Transverse colon (tissue), 4 donors: ENCODE measurements at regions not wholly inside any gene's neighbourhood (a gene's known extent, or its start where the extent isn't known, plus 50 kb on each side); places are given as distances from the start of the nearest gene placed in this dataset.

ENCODE experiments used
- DNase-seq: peaks from one replicate; pipeline ENCODE4 v3.0.0-alpha.2; 2019
- H3K27ac ChIP-seq, 4 donors: fragments of 200-600 bp; sonication (generic); 2 replicates each; pipeline ENCODE4 v1.5.1; 2016 to 2018; ENCODE audit warnings: inconsistent platforms in 4 of 4
- H3K27me3 ChIP-seq: fragments of 200-600 bp; sonication (generic); 2 replicates; pipeline ENCODE4 v1.5.1; 2017; ENCODE audit warnings: inconsistent platforms
- H3K36me3 ChIP-seq, 4 donors: fragments of 200-600 bp; sonication (generic); 2 replicates each; pipeline ENCODE4 v1.5.1; 2017 to 2019; ENCODE audit warnings: inconsistent platforms in 4 of 4
- H3K4me1 ChIP-seq, 4 donors: fragments of 200-600 bp; sonication (generic); 2 replicates each; pipeline ENCODE4 v1.5.1; 2017 to 2020; ENCODE audit warnings: inconsistent platforms in 4 of 4
- H3K4me3 ChIP-seq, 4 donors: fragments of 200-600 bp; sonication (generic); 1 replicate in 1 of 4; 2 replicates in 3 of 4; pipeline versions ENCODE4 v1.5.1 to v1.6.1; 2017 to 2019; ENCODE audit warnings: inconsistent platforms in 4 of 4
- H3K9me3 ChIP-seq, 2 donors: fragments of 200-600 bp; sonication (generic); 2 replicates each; pipeline ENCODE4 v1.5.1; 2017 to 2019; ENCODE audit warnings: inconsistent platforms in 2 of 2
- EP300 ChIP-seq: sonication (generic); formaldehyde crosslinking; IDR thresholded peaks from one replicate; pipeline ENCODE4 v1.6.1; 2017; ENCODE audit warnings: antibody characterized with exemption, low read depth
- POLR2A ChIP-seq: fragments of 450-650 bp; IDR thresholded peaks from one replicate; pipeline ENCODE4 v1.6.1; 2016; ENCODE audit warnings: antibody characterized with exemption, mild to moderate bottlenecking, moderate library complexity
- POLR2AphosphoS5 ChIP-seq, 3 donors: sonication (generic); formaldehyde crosslinking; IDR thresholded peaks; one replicate each; pipeline ENCODE4 v1.6.1; 2016; ENCODE audit warnings: antibody characterized with exemption in 3 of 3
- WGBS, 2 donors: methylation state at CpG; one replicate each; pipeline ENCODE4 v1.1.5; 2018; ENCODE audit warnings: low coverage in 1 of 2; 5-methylcytosine and 5-hydroxymethylcytosine counted together
- in situ Hi-C, 4 donors: fragments of 200-750 bp; cut with MboI; loops; one replicate each; pipeline versions ENCODE4 v1.15.0 to v1.15.1; 2017; ENCODE audit warnings: low sequenced_read_pairs in 3 of 4, low pct_ligation_motif_present in 1 of 4, low pct_unique_long_range_greater_than_20kb in 1 of 4
- intact Hi-C: fragments of 100-400 bp; cut with DNase I; formaldehyde crosslinking; loops from one replicate; pipeline ENCODE4 v1.15.1; 2023; ENCODE audit warnings: low total_unique reads
- TF ChIP-seq, protein P1 (sequence below), 5 experiments: fragments of 200-600 bp in 3 of 5; fragments of 450-650 bp in 2 of 5; sonication (generic) in 3 of 5; IDR thresholded peaks; 1 replicate in 2 of 5; 2 replicates in 3 of 5; pipeline ENCODE4 v1.5.1; 2016 to 2017; ENCODE audit warnings: antibody characterized with exemption in 5 of 5, inconsistent platforms in 3 of 5, mild to moderate bottlenecking in 2 of 5, moderate library complexity in 1 of 5

DNA sequence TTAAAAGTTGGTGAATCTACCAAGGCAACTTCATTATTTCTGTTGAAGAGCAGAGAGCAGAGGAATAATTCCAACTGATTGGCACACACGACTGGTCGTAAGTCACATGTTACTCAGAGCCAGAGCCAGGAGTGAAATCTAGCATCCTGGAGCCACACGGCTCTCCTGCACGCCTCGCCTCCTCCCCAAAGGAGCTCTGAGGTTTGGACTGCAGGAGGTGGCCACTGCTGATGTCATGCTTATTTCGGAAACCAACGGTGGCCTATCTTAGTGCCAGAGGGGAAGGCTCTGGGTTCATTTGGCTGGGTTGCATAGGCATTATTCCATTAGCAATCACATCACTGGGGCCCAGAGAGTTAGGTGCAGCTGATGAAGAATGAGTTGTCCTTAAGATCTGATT, 123.5 kb upstream of the RALGAPA2 start:
- in situ Hi-C loops (loop anchor here in 1 of 4 donors (25.0 kb wide), 1 partner anchor 749 kb away; no protein-coding TSS in a partner anchor), intact Hi-C loops (no loop called here)
- H3K27me3 ChIP-seq = peaks cover 26% of the 10 kb centered on the region
- no peak overlapping the region for H3K27ac ChIP-seq
- H3K4me1 ChIP-seq = peaks cover 0 to 7% (median 0%) of the 10 kb centered on the region in 4 donors
- WGBS, 2 donors = 32 to 58% methylated on average over 2 to 7 of the region's 7 CpGs
- H3K4me3 ChIP-seq = no peak overlapping the region
- TF ChIP-seq, protein P1, sequence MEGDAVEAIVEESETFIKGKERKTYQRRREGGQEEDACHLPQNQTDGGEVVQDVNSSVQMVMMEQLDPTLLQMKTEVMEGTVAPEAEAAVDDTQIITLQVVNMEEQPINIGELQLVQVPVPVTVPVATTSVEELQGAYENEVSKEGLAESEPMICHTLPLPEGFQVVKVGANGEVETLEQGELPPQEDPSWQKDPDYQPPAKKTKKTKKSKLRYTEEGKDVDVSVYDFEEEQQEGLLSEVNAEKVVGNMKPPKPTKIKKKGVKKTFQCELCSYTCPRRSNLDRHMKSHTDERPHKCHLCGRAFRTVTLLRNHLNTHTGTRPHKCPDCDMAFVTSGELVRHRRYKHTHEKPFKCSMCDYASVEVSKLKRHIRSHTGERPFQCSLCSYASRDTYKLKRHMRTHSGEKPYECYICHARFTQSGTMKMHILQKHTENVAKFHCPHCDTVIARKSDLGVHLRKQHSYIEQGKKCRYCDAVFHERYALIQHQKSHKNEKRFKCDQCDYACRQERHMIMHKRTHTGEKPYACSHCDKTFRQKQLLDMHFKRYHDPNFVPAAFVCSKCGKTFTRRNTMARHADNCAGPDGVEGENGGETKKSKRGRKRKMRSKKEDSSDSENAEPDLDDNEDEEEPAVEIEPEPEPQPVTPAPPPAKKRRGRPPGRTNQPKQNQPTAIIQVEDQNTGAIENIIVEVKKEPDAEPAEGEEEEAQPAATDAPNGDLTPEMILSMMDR (IDR thresholded peaks at IDR 0.05) = no peak
- H3K36me3 ChIP-seq = no peaks in the 10 kb centered on the region
- no peaks in the 10 kb centered on the region for H3K9me3 ChIP-seq
- DNase-seq = no peak

DNA sequence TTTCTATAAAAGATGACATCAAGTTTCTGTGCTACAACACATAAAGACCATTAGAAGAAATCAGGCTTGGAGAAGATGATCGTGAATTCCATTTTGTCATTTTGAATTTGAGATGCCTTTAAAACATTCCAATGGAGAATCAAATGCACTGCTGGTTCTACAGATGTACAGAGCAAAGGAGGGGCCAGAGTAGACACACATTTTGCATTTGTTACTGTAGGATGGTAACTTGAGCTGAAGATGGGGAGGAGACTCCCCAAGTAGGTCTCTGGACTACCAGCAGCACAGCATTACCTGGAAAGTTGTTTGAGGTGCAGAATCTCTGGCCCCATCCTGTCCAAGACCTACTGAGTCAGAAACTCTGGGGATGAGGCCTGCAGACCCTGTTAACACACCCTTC, 121.6 kb upstream of the RALGAPA2 start:
- H3K27me3 ChIP-seq = peaks cover 26% of the 10 kb centered on the region
- no peak for DNase-seq
- H3K4me3 ChIP-seq = no peak overlapping the region
- in situ Hi-C loops (loop anchor here in 1 of 4 donors (25.0 kb wide), 1 partner anchor 747 kb away; no protein-coding TSS in a partner anchor), intact Hi-C loops (no loop called here)
- no peaks in the 10 kb centered on the region for H3K9me3 ChIP-seq
- peaks cover 0 to 7% (median 0%) of the 10 kb centered on the region in 4 donors for H3K4me1 ChIP-seq
- 50 to 100% methylated on average over 1 of the region's 1 CpG for WGBS, 2 donors
- no peak for TF ChIP-seq POLR2AphosphoS5 (IDR thresholded peaks at IDR 0.05)
- H3K27ac ChIP-seq = no peak overlapping the region
- H3K36me3 ChIP-seq = no peaks in the 10 kb centered on the region

DNA sequence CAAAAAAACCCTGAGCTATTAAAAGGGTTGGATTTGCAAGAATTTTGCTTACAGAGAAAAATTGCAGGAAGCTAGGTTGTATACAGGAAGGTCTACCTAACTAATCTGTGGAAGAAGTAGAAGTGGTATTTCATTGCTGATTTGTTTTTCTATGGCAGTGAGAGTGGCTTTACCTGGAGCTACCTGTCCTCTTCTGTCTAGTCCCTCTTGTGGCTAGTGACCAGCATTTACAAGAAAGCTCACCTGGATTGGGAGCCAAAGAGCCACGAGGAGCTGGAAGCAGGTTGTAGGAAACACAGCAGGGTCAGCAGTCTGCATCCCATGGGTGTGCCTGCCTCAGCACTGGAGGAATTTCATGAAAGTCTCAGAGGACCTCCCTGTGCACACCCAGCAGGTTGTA, 120.3 kb upstream of the RALGAPA2 start:
- Histone ChIP-seq H3K9me3 (no peaks in the 10 kb centered on the region), H3K27me3 (peaks cover 21% of the 10 kb centered on the region), H3K4me1 (peaks cover 0 to 4% (median 0%) of the 10 kb centered on the region in 4 donors), H3K36me3 (no peaks in the 10 kb centered on the region), H3K4me3 (no peak overlapping the region), H3K27ac (no peak overlapping the region)
- in situ Hi-C loops = loop anchor here in 1 of 4 donors (25.0 kb wide), 1 partner anchor 745 kb away; no protein-coding TSS in a partner anchor
- TF ChIP-seq POLR2A (no peak), POLR2AphosphoS5 (IDR thresholded peaks at IDR 0.05) (no peak), EP300 (no peak)
- TF ChIP-seq, protein P1 (IDR thresholded peaks at IDR 0.05) = no peak
- intact Hi-C loops = no loop called here
- WGBS, 2 donors = 36% methylated on average over 1 of the region's 1 CpG; no CpG with 5 or more reads in 1 of the 2 donors
- DNase-seq = no peak

DNA sequence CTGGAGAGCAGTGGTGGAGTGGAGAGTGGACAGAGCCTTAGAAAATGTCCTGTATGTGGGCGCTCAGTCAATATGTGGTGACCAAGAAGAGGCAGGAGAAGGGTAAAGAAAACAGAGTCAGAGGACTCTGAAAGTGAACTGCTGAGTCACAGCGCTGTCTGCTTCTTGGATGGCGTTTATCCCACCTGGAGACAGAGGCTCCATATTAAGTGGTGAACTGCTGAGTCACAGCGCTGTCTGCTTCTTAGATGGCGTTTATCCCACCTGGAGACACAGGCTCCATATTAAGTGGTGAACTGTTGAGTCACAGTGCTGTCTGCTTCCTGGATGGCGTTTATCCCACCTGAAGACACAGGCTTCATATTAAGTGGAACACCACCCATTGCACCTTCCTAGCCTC, 119.3 kb upstream of the RALGAPA2 start:
- Histone ChIP-seq H3K36me3 (no peaks in the 10 kb centered on the region), H3K4me1 (no peaks in the 10 kb centered on the region), H3K27ac (no peak overlapping the region), H3K27me3 (peaks cover 22% of the 10 kb centered on the region), H3K9me3 (no peaks in the 10 kb centered on the region), H3K4me3 (no peak overlapping the region)
- 75 to 92% methylated on average over 4 to 6 of the region's 6 CpGs for WGBS, 2 donors
- TF ChIP-seq EP300 (no peak), POLR2A (no peak), POLR2AphosphoS5 (IDR thresholded peaks at IDR 0.05) (no peak)
- TF ChIP-seq, protein P1 (IDR thresholded peaks at IDR 0.05) = no peak
- DNase-seq = no peak
- intact Hi-C loops (no loop called here), in situ Hi-C loops (loop anchor here in 1 of 4 donors (25.0 kb wide), 1 partner anchor 744 kb away; no protein-coding TSS in a partner anchor)

DNA sequence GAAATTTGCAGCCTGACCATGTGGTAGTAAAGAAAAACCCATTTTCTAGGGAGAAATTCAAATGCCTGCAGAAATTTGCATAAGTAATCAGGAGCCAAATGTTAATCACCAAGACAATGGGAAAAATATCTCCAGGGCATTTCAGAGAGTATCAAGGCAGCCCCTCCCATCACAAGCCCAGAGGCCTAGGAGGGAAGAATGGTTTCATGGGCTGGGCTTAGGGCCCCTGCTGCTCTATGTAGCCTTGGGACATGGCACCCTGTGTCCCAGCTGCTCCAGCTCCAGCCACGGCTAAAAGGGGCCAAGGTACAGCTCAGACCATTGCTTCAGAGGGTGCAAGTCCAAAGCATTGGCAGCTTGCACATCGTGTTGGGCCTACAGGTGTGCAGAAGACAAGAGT, 117.2 kb upstream of the RALGAPA2 start:
- in situ Hi-C loops = loop anchor here (10.0 to 25.0 kb wide), 3 partner anchors 165 to 742 kb away; no protein-coding TSS in a partner anchor
- Histone ChIP-seq H3K4me1 (peaks cover 0 to 2% (median 0%) of the 10 kb centered on the region in 4 donors), H3K36me3 (no peaks in the 10 kb centered on the region), H3K27ac (no peak overlapping the region), H3K9me3 (no peaks in the 10 kb centered on the region), H3K27me3 (peaks cover 8% of the 10 kb centered on the region), H3K4me3 (no peak overlapping the region)
- intact Hi-C loops = loop anchor here (10.0 kb wide), 1 partner anchor 755 kb away; no protein-coding TSS in a partner anchor
- DNase-seq = no peak
- TF ChIP-seq, protein P1 (IDR thresholded peaks at IDR 0.05) = no peak
- no peak for TF ChIP-seq EP300
- no peak for TF ChIP-seq POLR2AphosphoS5 (IDR thresholded peaks at IDR 0.05)
- TF ChIP-seq POLR2A = no peak
- WGBS, 2 donors = 83% methylated on average over 2 of the region's 2 CpGs; no CpG with 5 or more reads in 1 of the 2 donors
